ENCODE measurements at regions not wholly inside any gene's neighbourhood (a gene's known extent, or its start where the extent isn't known, plus 50 kb on each side); places are given as distances from the start of the nearest gene placed in this dataset.
"Not testable (repeated sequence)": the region's sequence is repeated elsewhere in the genome, so short reads cannot be mapped to it uniquely, and the experiment has no call there.

- H3K4me2 ChIP-seq (ENCODE audit: low read depth, low read length, poor library complexity, severe bottlenecking); H3K9me3 ChIP-seq (ENCODE audit: insufficient read depth, low read length); H3K9ac ChIP-seq (ENCODE audit: low read length); H3K27me3 ChIP-seq (ENCODE audit: low read length); H3K27ac ChIP-seq (ENCODE audit: low read depth, low read length); H4K20me1 ChIP-seq (ENCODE audit: low read depth, low read length); H2AFZ ChIP-seq (ENCODE audit: low read depth, low read length, severe bottlenecking); H3K36me3 ChIP-seq (ENCODE audit: low read length); H3K4me3 ChIP-seq (ENCODE audit: insufficient read depth, low read length, poor library complexity, severe bottlenecking); H3K79me2 ChIP-seq (ENCODE audit: insufficient read depth, low read length); H3K9me2 ChIP-seq (replicated peaks; ENCODE audit: insufficient read depth, low read length): not testable (repeated sequence)
- peaks cover 12% of the 10 kb centered on the region; the same call in 1 of the 2 replicates for H3F3A ChIP-seq (ENCODE audit: insufficient read depth)
These were observed 214.5 kb downstream of the RTP5 start for GRCh38 chr2:242084034-242084433.

GRCh38 chr2:242085024-242085674 lies 215.6 kb downstream of the RTP5 start:
- Histone ChIP-seq H3F3A (ENCODE audit: insufficient read depth) (peaks cover 12% of the 10 kb centered on the region; the same call in 1 of the 2 replicates), H3K9ac (ENCODE audit: low read length) (0 out of 2 replicates have a peak overlapping the region, but pooled peaks have one; percentile 34), H3K4me2 (ENCODE audit: low read depth, low read length, poor library complexity, severe bottlenecking) (peak overlapping the region; percentile 50)
- H2AFZ ChIP-seq (ENCODE audit: low read depth, low read length, severe bottlenecking); H3K9me2 ChIP-seq (replicated peaks; ENCODE audit: insufficient read depth, low read length); H3K4me3 ChIP-seq (ENCODE audit: insufficient read depth, low read length, poor library complexity, severe bottlenecking); H3K79me2 ChIP-seq (ENCODE audit: insufficient read depth, low read length); H3K27ac ChIP-seq (ENCODE audit: low read depth, low read length); H4K20me1 ChIP-seq (ENCODE audit: low read depth, low read length); H3K9me3 ChIP-seq (ENCODE audit: insufficient read depth, low read length); H3K36me3 ChIP-seq (ENCODE audit: low read length); H3K27me3 ChIP-seq (ENCODE audit: low read length): not testable (repeated sequence)

GRCh38 chr2:242085941-242086621 lies 216.6 kb downstream of the RTP5 start:
- H3K27ac ChIP-seq (ENCODE audit: low read depth, low read length), result peak overlapping the region; percentile 53
- no peaks in the 10 kb centered on the region for H3K79me2 ChIP-seq (ENCODE audit: insufficient read depth, low read length)
- peak overlapping the region; percentile 50 for H3K4me2 ChIP-seq (ENCODE audit: low read depth, low read length, poor library complexity, severe bottlenecking)
- H2AFZ ChIP-seq (ENCODE audit: low read depth, low read length, severe bottlenecking), result peak overlapping the region; percentile 18
- H3F3A ChIP-seq (ENCODE audit: insufficient read depth), result peaks cover 12% of the 10 kb centered on the region; the same call in 1 of the 2 replicates
- TF ChIP-seq CTCF (IDR thresholded peaks at IDR 0.05; ENCODE audit: insufficient read depth, low read length, poor library complexity, severe bottlenecking) (no peak), EZH2phosphoT487 (conservative IDR thresholded peaks at IDR 0.05; ENCODE audit: low read length) (no peak)
- H3K4me3 ChIP-seq (ENCODE audit: insufficient read depth, low read length, poor library complexity, severe bottlenecking), result peak overlapping the region; percentile 5
- peak overlapping the region; percentile 34; the same call in 1 of the 2 replicates for H3K9ac ChIP-seq (ENCODE audit: low read length)
- no peaks in the 10 kb centered on the region for H3K9me3 ChIP-seq (ENCODE audit: insufficient read depth, low read length)
- H3K9me2 ChIP-seq (replicated peaks; ENCODE audit: insufficient read depth, low read length), result no peaks in the 10 kb centered on the region
- H4K20me1 ChIP-seq (ENCODE audit: low read depth, low read length), result no peaks in the 10 kb centered on the region
- no peaks in the 10 kb centered on the region for H3K36me3 ChIP-seq (ENCODE audit: low read length)
- H3K27me3 ChIP-seq (ENCODE audit: low read length), result no peaks in the 10 kb centered on the region

- not testable (repeated sequence) for H3K9me2 ChIP-seq (replicated peaks; ENCODE audit: insufficient read depth, low read length); H3K27ac ChIP-seq (ENCODE audit: low read depth, low read length); H2AFZ ChIP-seq (ENCODE audit: low read depth, low read length, severe bottlenecking); H3K27me3 ChIP-seq (ENCODE audit: low read length); H3K36me3 ChIP-seq (ENCODE audit: low read length); H4K20me1 ChIP-seq (ENCODE audit: low read depth, low read length); H3K79me2 ChIP-seq (ENCODE audit: insufficient read depth, low read length); H3K9me3 ChIP-seq (ENCODE audit: insufficient read depth, low read length)
- peak overlapping the region; percentile 55 for H3K4me3 ChIP-seq (ENCODE audit: insufficient read depth, low read length, poor library complexity, severe bottlenecking)
- peaks cover 12% of the 10 kb centered on the region; the same call in 1 of the 2 replicates for H3F3A ChIP-seq (ENCODE audit: insufficient read depth)
- peak overlapping the region; percentile 55 for H3K9ac ChIP-seq (ENCODE audit: low read length)
- H3K4me2 ChIP-seq (ENCODE audit: low read depth, low read length, poor library complexity, severe bottlenecking), result peak overlapping the region; percentile 73
These were observed 218.5 kb downstream of the RTP5 start for GRCh38 chr2:242088044-242088443.

Data from SU-DHL-6 (cell line).